HG03521 (cell line): ENCODE measurements at regions not wholly inside any gene's neighbourhood (a gene's known extent, or its start where the extent isn't known, plus 50 kb on each side); places are given as distances from the start of the nearest gene placed in this dataset.
"Not testable (repeated sequence)": the region's sequence is repeated elsewhere in the genome, so short reads cannot be mapped to it uniquely, and the experiment has no call there.

ENCODE experiments used
- ATAC-seq: cut with Tn5 transposase; IDR thresholded peaks from one replicate; pipeline ENCODE4 v1.9.1; 2021; ENCODE audit warnings: mild to moderate bottlenecking, moderate library complexity; ENCODE audit not compliant: unreplicated experiment

DNA sequence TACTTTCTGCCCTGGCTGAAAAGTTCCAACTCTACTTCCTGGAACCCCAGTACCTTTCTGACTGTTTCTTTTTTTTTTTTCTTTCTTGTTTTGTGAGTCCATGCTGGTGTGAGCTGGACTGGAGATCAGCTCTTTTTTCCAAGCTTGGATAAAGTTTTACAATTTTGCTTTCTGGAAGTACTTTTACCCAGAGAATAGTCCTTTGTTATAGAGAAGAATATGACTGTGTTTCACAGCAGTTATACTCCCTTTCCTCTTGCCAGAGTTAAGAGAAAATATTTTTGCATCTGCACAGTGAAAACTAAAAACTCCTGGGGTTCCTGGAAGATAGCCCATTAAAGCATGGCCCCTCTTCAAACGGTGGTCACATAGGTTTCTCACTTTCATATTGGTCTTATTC, 1100.6 kb downstream of the OTOL1 start:
- ATAC-seq: no peak

DNA sequence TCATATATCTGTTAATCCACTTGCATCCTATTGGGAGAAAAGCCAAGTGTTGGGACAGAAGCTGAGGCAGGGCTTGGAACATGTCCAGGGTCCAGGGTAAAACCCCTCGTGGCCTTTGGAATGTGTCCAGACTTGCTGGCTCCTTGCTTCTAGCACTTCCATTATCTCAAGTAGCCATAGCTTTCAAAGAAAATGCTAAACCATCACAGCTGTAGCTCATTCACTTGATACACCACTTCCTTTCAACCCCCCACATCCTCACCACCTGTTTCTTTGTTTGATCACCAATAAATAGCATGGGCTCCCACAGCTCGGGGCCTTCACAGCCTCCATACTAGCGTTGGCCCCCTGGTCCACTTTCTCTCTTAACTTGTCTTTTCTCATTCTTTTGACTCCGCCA, 1101.9 kb downstream of the OTOL1 start:
- ATAC-seq: not testable (repeated sequence)

DNA sequence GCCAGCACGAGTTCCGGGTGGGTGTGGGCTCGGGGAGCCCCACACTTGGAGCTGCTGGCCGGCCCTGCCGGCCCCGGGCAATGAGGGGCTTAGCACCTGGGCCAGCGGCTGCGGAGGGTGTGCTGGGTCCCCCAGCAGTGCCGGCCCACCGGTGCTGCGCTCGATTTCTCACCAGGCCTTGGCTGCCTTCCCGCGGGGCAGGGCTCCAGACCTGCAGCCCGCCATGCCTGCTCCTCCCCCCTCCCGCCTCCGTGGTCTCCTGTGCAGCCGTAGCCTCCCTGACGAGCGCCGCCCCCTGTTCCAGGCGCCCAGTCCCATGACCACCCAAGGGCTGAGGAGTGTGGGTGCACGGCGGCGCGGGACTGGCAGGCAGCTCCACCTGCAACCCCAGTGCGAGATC, 1103.1 kb downstream of the OTOL1 start:
- not testable (repeated sequence) for ATAC-seq

DNA sequence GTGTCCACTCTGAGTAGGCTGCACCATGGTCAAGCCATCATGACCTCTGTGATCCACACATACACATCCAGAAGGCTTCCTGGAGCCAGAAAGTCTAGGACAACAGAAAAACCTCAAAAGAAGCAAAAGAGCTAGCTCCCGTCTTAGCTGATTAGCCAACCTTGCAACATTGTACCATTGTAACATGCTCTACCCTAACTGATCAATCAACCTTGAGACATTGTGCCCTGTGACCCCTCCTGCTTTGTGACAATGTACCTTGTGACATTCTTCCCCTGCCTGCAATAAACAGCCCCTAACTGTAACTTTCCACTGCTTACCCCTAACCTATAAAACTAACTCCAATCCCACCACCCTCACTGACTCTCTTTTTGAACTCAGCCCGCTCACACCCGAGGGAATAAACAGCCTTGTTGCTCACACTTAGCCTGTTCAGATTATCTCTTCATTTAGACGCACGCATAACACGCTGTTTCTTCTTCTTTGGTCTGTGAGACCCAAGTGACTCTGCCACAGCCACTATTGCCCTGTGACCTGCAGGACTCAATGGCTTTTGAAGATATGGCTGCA, 1104.6 kb downstream of the OTOL1 start:
- no peak for ATAC-seq

DNA sequence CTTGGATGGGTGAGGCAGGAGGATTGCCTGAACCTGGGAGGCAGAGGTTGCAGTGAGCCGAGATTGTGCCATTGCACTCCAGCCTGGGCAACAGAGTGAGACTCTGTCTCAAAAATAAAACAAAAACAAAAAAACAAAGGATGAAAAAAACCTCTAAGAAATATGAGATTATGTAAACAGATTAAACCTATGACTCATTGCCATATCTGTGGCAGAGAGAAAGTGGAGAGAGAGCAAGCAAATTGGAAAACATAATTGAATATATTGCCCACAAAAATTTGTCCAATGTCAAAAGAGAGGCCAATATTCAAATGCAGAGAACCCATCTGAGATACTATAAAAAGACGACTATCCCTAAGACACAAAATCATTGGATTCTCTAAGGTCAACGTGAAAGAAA, 1106.0 kb downstream of the OTOL1 start:
- ATAC-seq: no peak

DNA sequence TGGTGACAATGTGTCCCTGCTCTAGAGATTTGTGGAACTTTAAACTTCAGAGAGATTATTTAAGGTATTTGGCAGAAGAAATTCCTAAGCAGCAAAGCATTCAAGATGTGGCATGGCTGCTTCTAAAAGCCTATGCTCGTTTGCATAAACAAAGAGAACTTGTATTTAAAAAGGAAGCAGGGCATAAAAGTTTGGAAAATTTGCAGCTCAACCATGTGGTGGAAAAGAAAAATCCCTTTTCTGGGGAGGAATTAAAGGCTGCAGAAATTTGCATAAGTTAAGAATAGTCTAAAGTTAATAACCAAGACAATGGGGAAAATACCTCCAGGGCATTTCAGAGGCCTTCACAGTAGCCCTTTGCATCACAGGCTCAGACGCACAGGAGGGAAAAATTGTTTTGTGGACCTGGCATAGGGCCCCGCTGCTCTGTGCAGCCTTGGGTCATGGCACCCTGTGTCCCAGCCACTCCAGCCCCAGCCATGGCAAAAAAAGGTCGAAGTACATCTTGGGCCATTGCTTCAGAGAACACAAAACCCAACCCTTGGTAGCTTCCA, 1109.1 kb downstream of the OTOL1 start:
- no peak for ATAC-seq

DNA sequence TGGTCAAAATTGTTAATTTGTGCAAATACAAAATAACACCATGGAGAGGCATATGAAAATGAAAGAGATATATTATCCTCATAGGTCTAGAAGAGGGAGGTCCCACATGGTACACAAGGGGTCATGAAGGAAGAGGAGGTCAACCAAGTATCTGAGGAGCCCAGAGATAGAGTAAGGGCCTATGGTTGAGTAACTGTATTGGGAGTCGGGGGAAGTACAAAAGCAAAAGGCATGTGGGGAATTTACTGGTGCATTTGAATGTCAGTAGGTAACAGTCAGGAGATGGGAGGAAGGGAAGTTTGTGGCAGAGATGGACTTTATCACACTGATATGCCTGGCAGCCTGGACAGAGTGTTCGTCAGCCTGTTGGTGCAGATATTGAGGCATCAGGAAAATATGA, 1113.7 kb downstream of the OTOL1 start:
- no peak for ATAC-seq

DNA sequence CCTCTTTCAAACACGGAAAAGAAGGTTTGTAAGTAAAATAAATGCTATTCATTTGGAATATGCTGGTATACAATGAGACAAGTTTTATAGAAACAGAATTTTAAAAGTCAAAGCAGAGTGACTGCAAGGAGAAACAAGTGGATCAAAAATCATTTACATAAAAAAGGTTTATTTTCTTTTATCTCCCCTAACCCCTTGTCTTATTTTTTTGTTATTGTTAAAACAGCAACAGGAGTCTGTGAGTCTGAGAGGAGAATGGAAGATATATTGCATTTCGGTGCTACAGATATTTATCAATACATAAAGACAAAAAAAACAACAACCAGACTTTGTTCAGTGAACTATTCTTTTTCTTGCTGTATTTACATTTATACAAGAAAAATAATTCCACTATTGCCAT, 1116.4 kb downstream of the OTOL1 start:
- ATAC-seq: no peak

DNA sequence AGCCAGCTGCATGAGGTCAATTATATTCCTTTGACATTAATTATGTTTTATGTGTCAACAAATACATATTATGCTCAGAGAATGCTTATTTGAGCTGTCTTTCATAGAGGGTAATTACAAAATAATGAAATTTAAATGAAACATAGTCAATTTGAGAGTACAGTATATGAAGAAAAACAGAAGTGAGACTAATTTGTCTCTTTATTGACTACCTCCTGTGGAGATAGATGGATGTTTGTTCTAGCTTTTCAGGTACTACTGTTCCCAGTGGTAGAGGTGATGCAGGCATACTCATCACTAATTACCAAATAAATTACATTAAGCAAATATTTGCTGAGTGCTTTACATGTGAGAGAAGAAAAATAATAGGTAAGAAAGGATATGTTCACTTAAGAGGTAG, 1129.6 kb downstream of the OTOL1 start:
- ATAC-seq: no peak

DNA sequence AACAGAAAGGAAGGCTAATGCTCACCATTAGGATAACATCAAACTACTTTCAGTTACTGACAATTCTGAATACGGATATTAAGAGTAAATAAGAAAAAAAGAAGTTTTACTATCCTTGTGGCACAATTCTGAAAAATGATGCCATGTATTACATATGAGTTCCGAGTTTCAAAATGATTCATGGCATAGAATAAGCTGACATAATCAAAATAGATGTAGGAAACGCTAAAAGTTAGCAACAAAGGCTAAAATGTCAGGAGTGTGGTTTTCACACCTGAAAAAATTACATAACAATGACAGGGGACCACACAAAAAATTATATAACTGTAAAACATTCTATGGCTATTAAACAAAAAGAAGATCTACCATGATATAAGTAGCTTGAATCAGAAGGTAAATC, 1131.9 kb downstream of the OTOL1 start:
- ATAC-seq: no peak

DNA sequence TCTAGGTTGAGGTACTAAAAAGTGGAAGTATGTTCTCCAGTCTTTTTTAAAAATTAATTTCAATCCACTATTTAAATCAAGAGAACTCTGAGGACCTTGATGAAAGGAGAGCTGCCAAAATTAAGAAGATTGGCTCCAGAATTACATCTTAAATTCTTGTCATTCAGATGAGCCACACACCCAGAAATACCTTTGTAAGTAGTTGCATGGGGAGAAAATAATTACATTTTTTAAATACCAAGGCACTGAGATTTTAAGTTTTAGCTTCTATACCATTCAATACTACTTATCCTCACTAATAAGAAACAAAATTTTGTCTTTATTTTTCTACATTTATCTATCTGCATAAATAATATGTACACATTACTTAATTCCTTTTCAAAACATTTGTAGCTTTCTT, 1132.8 kb downstream of the OTOL1 start:
- ATAC-seq: no peak

DNA sequence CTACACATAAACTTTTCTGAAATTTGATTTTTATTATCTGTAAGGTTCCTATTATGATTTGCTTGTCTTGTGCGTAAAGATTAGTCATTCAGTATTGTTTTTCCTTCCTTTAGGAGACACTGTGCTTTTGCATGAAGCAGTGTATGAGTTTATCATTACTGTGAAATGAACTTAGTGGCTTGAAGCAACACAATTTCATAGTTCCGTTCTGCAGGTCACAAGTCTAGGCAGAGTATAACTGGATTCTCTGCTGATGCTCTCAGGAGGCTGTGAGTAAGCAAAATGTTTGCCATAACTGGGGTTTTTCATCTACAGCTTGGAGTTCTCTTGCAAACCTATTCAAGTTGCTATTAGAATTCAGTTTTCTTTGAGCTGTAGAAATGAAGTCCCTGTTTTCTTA, 1136.1 kb downstream of the OTOL1 start:
- ATAC-seq: no peak

DNA sequence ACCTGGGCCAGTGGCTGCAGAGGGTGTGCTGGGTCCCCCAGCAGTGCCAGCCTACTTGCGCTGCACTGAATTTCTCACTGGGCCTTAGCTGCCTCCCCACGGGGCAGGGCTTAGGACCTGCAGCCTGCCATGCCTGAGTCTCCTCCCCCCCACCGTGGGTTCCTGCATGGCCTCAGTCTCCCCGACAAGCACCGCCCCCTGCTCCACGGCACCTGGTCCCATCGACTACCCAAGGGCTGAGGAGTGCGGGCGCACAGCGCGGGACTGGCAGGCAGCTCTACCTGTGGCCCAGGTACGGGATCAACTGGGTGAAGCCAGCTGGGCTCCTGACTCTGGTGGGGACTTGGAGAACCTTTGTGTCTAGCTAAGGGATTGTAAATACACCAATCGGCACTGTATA, 1143.6 kb downstream of the OTOL1 start:
- not testable (repeated sequence) for ATAC-seq

DNA sequence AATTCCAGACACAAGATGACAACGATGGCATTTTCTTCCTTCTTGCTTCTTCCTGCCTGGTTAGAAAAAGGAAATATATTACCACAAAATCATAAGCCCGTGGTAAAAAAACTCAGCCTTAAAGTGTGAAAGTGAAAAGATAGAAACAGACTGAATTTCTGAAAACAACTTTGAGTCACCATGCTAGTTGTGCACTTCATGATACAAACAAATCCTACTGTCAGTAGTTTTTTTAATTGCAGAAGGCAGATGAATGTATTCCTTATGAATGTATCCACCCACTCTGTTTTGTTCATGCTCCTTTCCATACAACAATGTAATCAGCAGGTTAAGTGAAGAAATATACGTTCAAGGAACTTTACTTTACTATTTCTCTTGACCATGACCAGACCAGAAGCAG, 1144.7 kb downstream of the OTOL1 start:
- ATAC-seq: no peak

DNA sequence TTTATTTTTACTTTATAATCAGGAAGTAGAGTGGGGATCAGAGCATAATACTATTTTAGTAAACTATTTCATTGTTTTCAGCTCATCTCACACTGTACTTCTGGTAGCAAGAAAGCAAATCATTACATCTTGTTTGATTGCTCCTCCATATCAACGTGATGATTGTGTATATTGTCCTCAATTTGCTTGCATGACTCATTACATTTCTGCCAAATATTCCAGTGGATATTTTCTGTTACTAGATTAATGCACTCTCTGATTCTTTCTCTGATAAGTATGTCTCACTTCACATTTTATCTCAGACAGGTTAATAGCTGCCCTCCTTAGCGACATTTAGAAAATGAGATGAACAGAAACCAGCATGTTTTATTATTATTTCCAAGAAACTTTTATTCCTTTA, 1145.3 kb downstream of the OTOL1 start:
- no peak for ATAC-seq

DNA sequence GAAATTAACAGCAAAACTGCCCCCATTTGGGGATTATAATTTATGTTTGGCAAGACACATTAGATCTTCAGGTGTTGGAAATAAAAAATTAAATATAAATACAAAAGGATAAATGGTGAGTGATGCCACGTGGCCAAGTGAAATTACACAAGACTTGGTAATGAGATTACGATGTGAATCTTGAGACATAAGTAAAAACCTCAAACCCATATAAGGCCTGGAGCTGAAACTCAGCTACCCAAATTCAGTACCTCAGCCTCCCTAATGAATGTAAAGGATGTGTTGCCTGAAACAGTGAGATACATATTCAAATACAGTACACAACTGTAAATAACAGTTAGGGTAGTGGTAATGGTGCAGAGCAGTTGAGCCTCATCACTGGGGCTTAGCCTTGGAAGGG, 1146.6 kb downstream of the OTOL1 start:
- no peak for ATAC-seq

DNA sequence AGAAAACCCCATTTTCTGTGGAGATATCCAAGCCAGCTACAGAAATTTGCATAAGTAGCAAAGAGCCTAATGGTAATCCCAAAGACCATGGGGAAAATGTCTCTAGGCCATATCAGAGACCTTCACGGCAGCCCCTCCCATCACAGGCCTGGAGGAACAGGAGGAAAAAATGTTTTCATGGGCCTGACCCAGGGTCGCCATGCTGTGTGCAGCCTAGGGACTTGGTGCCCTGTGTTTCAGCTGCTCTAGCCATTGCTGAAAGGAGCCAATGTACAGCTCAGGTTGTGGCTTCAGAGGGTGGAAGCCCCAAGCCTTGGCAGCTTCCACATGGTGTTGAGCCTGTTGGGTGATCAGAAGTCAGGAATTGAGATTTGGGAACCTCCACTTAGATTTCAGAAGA, 1150.7 kb downstream of the OTOL1 start:
- ATAC-seq: no peak

DNA sequence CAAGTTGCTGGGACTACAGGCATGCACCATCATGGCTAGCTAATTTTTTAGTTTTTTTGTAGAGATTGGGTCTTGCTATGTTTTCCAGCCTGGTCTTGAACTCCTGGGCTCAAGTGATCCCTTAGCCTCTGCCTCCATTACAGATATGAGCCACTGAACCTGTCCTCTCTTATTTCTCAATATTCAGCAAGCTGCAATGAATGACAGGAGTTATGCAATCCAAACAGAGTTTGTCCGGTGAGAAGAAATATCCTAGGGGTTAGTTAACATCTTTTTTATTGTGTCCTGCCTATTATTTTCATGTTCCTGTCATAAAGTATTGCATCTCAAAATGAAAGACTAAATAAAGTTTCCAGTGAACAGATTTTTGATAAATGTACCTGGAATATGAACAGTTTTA, 1161.4 kb downstream of the OTOL1 start:
- no peak for ATAC-seq

DNA sequence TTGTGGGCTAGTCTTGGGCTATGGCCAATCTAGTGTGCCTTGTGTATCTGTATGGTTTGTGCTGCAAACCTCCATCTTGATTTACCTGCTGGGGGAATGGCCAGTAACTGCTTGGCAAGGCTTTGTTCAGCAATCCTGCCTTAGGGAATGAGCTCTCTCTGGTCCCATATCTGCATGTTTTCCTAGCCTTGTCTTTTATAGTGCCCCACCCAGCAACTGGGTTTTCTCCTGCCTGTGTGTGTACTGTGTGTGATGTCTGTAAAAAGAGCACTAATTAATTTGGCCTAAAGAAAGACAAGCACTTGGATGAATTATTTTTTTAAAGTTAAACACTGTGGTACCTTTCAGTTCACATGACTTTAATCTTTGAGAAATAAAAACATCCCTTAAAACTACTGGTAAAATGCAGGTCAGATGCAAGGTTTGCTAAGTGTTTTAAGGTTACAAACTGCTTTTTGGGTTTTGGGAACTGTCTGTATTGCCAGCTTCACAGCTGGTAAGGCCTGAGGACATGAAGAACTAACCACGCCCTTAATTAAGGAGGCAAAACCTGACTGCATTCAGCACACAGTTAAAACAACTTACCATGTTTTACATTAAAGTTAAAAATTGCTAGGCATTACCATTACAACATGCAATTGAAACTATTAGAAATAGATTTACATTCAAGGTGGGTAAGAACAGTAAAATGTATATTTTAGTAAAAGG, 1169.2 kb downstream of the OTOL1 start:
- ATAC-seq: no peak

DNA sequence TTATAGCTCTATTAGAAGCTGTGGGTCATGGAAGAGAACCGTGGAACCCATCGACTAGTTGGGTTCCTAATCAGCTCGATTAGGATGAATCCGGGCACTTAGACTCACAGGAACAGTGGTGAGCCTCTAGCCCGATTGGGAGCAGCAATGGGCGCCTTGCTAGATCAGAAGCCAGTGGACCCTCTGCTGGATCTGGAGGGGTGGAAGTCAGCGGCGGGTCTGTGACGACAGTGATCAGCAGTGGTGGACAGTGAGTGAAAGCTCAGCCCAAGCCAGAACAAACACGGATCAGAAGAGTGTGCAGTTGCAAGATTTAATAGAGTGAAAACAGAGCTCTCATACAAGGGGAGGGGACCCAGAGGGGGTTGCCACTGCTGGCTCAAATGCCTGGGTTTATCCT, 1170.2 kb downstream of the OTOL1 start:
- ATAC-seq: no peak

DNA sequence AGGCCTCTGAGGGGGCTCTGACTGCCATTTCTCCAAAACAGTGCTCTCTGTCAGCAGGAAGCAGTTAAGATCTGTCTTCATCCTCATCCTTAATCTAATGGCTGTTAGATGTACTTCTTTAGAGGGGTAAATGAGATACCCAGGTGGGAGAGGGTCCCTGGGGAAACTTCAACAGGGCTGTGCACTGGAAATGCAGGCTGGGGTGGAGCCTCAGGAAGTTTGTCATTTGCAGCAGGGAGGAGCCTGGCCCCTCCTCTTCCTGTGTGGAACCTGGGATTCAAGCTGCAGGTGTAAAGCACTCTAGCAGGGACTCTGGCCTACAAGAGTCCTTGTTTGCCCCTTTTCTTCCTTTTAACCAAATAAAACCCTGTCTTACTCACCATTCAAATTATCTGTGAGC, 1173.6 kb downstream of the OTOL1 start:
- no peak for ATAC-seq

DNA sequence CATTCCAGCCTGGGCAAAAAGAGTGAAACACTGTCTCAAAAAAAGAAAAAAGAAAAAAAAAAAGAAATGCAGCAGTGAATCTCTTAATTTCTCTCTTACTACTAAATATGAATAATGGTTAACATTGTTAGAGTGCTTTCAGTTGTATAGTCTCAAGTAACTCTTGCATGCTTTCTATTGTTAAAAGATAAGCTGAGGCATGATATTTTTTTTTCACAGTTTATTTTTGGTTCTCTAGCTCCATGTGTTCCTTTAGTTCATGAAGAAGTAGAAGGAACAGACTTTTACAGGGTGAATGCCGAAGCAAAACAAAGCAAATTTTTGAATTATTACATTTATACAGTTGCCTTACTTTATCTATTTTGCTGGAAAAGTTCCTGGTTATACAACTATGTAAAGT, 1180.9 kb downstream of the OTOL1 start:
- ATAC-seq: no peak

DNA sequence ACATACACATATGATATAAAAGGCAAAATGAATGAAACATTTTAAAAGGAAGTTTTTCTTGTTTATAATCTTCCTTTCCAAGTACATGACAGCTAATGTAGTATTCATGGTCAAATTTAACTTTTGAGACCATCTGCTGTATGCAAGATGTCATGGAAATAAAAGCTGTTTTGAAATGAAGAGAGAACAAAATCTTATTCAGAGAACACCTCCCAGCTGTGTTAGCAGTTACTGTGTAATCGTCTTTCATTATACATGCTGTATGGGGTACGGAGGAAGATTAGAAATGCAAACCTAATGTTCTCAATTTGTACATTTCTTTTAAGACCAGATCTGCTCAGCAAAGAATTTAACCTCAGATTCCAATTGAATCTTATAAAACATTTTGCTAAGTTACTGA, 1182.3 kb downstream of the OTOL1 start:
- no peak for ATAC-seq
